Endothelial cell of umbilical vein (primary cell): ENCODE measurements at regions not wholly inside any gene's neighbourhood (a gene's known extent, or its start where the extent isn't known, plus 50 kb on each side); places are given as distances from the start of the nearest gene placed in this dataset.

ENCODE experiments used
- BruUV-seq: library from RNA; stranded (reverse); fragments of 400-500 nt; replicated peaks from 2 replicates; lab custom pipeline; 2021; lab: Mats Ljungman, UMichigan
- CTCF ChIA-PET: fragments of 300-600, 350-600 bp; sonication (Branson Sonifier 250); formaldehyde crosslinking; loops from one replicate; lab custom pipeline; 2021; ENCODE audit warnings: antibody characterized with exemption, inconsistent platforms; lab: Charles Lee
- POLR2A ChIA-PET: fragments of 300-600, 350-600 bp; sonication (Branson Sonifier 250); formaldehyde crosslinking; loops from one replicate; lab custom pipeline; 2021; ENCODE audit warnings: antibody characterized with exemption, inconsistent platforms; lab: Charles Lee
- DNase-seq: peaks from one replicate; pipeline ENCODE4 v3.0.0-alpha.2; 2011; ENCODE audit warnings: low read depth, low spot score
- FAIRE-seq: peaks from 2 replicates; lab custom pipeline; 2011; peaks lifted over from hg19 to GRCh38; lab: Jason Lieb, UNC
- H2AFZ ChIP-seq: 2 replicates; pipeline ENCODE4 v1.6.0; 2012; ENCODE audit warnings: low read depth, low read length, control low read depth, inconsistent platforms
- H3K27ac ChIP-seq: 2 replicates; pipeline ENCODE4 v1.5.1; 2011; ENCODE audit warnings: low read depth, mild to moderate bottlenecking, control low read depth, low read length, moderate library complexity; ENCODE audit not compliant: insufficient read depth
- H3K27me3 ChIP-seq, 2 experiments: 2 replicates each; pipeline versions ENCODE4 v1.6.0 to v1.6.1; 2011; ENCODE audit warnings: low read length in 2 of 2, mixed read lengths in 1 of 2; ENCODE audit not compliant: control insufficient read depth in 2 of 2, insufficient read depth in 2 of 2
- H3K36me3 ChIP-seq, 2 experiments: 2 replicates in 1 of 2; 3 replicates in 1 of 2; pipeline ENCODE4 v1.5.1; 2011; ENCODE audit warnings: low read length in 2 of 2, mild to moderate bottlenecking in 1 of 2, moderate library complexity in 1 of 2; ENCODE audit not compliant: control insufficient read depth in 2 of 2, insufficient read depth in 2 of 2; ENCODE audit errors: extremely low read depth in 1 of 2
- H3K4me1 ChIP-seq: 3 replicates; pipeline ENCODE4 v1.5.1; 2011; ENCODE audit warnings: mild to moderate bottlenecking, low read length; ENCODE audit not compliant: control insufficient read depth, insufficient read depth; ENCODE audit errors: extremely low read depth
- H3K4me2 ChIP-seq: 2 replicates; pipeline ENCODE4 v1.6.1; 2011; ENCODE audit warnings: low read length, control low read depth, mixed read lengths; ENCODE audit not compliant: insufficient read depth
- H3K4me3 ChIP-seq, 3 experiments: fragments of 200-600 bp in 1 of 3; sonication (generic), shearing (Covaris generic) in 1 of 3; replicated peaks in 1 of 3; 2 replicates each; pipeline ENCODE4 v1.5.1; 2011 to 2016; ENCODE audit warnings: control low read depth in 3 of 3, low read length in 3 of 3, mild to moderate bottlenecking in 2 of 3, inconsistent platforms in 1 of 3, low read depth in 1 of 3, moderate library complexity in 1 of 3; ENCODE audit not compliant: insufficient read depth in 1 of 3
- H3K79me2 ChIP-seq: 2 replicates; pipeline ENCODE4 v1.6.0; 2012; ENCODE audit warnings: low read length, inconsistent platforms; ENCODE audit not compliant: control insufficient read depth, insufficient read depth
- H3K9ac ChIP-seq: replicated peaks from 2 replicates; pipeline ENCODE3; 2011; ENCODE audit warnings: low read length, control low read depth; ENCODE audit not compliant: insufficient read depth; ENCODE audit errors: extremely low read depth
- H3K9me1 ChIP-seq: replicated peaks from 3 replicates; pipeline ENCODE4 v1.6.0; 2011; ENCODE audit warnings: mild to moderate bottlenecking, low read length; ENCODE audit not compliant: control insufficient read depth, insufficient read depth; ENCODE audit errors: extremely low read depth
- H3K9me3 ChIP-seq: replicated peaks from 2 replicates; pipeline ENCODE4 v1.5.1; 2012; ENCODE audit warnings: low read length, inconsistent platforms; ENCODE audit not compliant: control insufficient read depth, insufficient read depth
- H4K20me1 ChIP-seq: replicated peaks from 2 replicates; pipeline ENCODE3; 2011; ENCODE audit warnings: mild to moderate bottlenecking, low read length; ENCODE audit not compliant: control insufficient read depth, insufficient read depth; ENCODE audit errors: extremely low read depth
- CTCF ChIP-seq, 2 donors: IDR thresholded peaks; 1 replicate in 1 of 2; 2 replicates in 1 of 2; pipeline ENCODE4 v1.5.1; 2011; ENCODE audit warnings: low read length in 2 of 2, mild to moderate bottlenecking in 2 of 2, moderate library complexity in 2 of 2, control low read depth in 1 of 2, inconsistent platforms in 1 of 2, low read depth in 1 of 2; ENCODE audit not compliant: insufficient read depth in 1 of 2; ENCODE audit errors: extremely low read depth in 1 of 2
- FOS ChIP-seq: IDR thresholded peaks from 2 replicates; pipeline ENCODE4 v1.6.1; 2011; ENCODE audit warnings: mild to moderate bottlenecking, low read length, moderate library complexity, borderline replicate concordance; ENCODE audit not compliant: insufficient read depth
- GATA2 ChIP-seq: IDR thresholded peaks from 2 replicates; pipeline ENCODE4 v1.7.0; 2011; ENCODE audit warnings: low read depth, mild to moderate bottlenecking, moderate library complexity, mixed read lengths, low read length; ENCODE audit not compliant: insufficient read length, insufficient read depth
- JUN ChIP-seq: IDR thresholded peaks from 2 replicates; pipeline ENCODE4 v1.6.1; 2011; ENCODE audit warnings: borderline replicate concordance, low read depth; ENCODE audit not compliant: insufficient read length, insufficient read depth
- MAX ChIP-seq: IDR thresholded peaks from 2 replicates; pipeline ENCODE4 v1.6.1; 2011; ENCODE audit not compliant: insufficient read depth, insufficient read length
- POLR2A ChIP-seq: IDR thresholded peaks from 2 replicates; pipeline ENCODE4 v1.6.1; 2012; ENCODE audit warnings: low read depth, mild to moderate bottlenecking, control low read depth, low read length
- dilution Hi-C: fragments of 300-500 bp; cut with MboI; formaldehyde crosslinking; loops from one replicate; pipeline ENCODE4 v1.15.0; 2019; ENCODE audit warnings: low sequenced_read_pairs; ENCODE audit not compliant: extremely low pct_ligation_motif_present
- intact Hi-C: fragments of 100-400 bp; cut with micrococcal nuclease; formaldehyde crosslinking; loops from one replicate; pipeline ENCODE4 v1.10.0; 2022

DNA sequence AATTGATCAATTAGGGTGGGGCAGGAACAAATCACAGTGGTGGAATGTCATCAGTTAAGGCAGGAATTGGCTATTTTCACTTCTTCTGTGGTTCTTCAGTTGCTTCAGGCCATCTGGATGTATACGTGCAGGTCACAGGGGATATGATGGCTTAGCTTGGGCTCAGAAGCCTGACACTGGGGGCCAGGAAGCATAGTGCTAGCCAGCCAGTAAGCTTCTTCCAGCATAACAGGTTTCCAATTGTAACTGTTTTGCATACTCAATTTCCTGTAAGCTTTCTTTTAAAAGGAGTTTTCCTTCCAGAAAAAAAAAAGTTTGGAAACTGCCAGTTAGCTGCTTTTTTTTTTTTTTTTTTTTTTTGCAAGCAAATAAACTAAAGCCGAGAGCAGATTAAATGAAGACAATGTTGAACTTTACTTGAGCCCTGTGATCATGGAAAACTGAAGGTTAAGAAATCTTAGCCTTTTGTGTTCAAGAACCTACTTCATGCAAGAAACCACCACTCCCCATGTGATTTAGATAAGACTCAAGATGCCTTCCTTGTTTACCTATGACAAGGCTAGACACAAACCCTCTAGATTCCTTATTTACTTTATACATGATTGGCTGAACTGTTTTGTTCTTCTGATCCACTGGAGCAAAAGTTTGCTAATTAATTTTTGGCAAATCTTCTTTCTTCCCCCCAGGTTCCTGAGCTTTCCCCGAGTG is 126.9 kb upstream of the LINC00305 start:
- intact Hi-C loops, result loop anchor here (1.0 to 2.0 kb wide), 2 partner anchors 57 to 130 kb away; no protein-coding TSS in a partner anchor
- Histone ChIP-seq H3K9ac (no peak overlapping the region), H3K9me1 (no peaks in the 10 kb centered on the region), H3K4me3 (no peak overlapping the region), H3K4me1 (peaks cover 7% of the 10 kb centered on the region), H2AFZ (no peak overlapping the region), H3K27ac (no peak overlapping the region), H3K27me3 (no peaks in the 10 kb centered on the region), H3K9me3 (no peaks in the 10 kb centered on the region), H3K4me2 (no peak overlapping the region), H3K79me2 (no peaks in the 10 kb centered on the region), H4K20me1 (no peaks in the 10 kb centered on the region), H3K36me3 (no peaks in the 10 kb centered on the region)
- BruUV-seq, result no TSS peak
- dilution Hi-C loops, result no loop called here
- no peak for FAIRE-seq
- ChIA-PET CTCF (no interaction called here), POLR2A (no interaction called here)
- TF ChIP-seq MAX, result no peak
- TF ChIP-seq GATA2, result no peak
- no peak for TF ChIP-seq FOS
- no peak for TF ChIP-seq CTCF (IDR thresholded peaks at IDR 0.05; ENCODE audit: extremely low read depth in 1 of 2, insufficient read depth in 1 of 2, low read depth in 1 of 2, low read length in 2 of 2)
- no peak for DNase-seq

GRCh38 chr18:64273724-64274123 is 124.8 kb upstream of the LINC00305 start:
- intact Hi-C loops, result no loop called here

More at GRCh38 chr18:64273724-64274123, 124.8 kb upstream of the LINC00305 start:
- FAIRE-seq, result no peak
- no peaks in the 10 kb centered on the region for H4K20me1 ChIP-seq
- no peaks in the 10 kb centered on the region for H3K27me3 ChIP-seq
- no peaks in the 10 kb centered on the region for H3K9me1 ChIP-seq
- no peak overlapping the region for H3K9ac ChIP-seq
- POLR2A ChIA-PET, result no interaction called here
- H3K4me1 ChIP-seq, result peaks cover 7% of the 10 kb centered on the region
- CTCF ChIA-PET, result no interaction called here
- no peaks in the 10 kb centered on the region for H3K36me3 ChIP-seq
- no peak for DNase-seq
- dilution Hi-C loops, result no loop called here
- no peaks in the 10 kb centered on the region for H3K9me3 ChIP-seq
- no peak overlapping the region for H3K4me3 ChIP-seq
- H2AFZ ChIP-seq, result no peak overlapping the region
- no peak overlapping the region for H3K4me2 ChIP-seq
- no peak for TF ChIP-seq JUN
- TF ChIP-seq POLR2A, result no peak
- no peak for TF ChIP-seq FOS
- no peak overlapping the region for H3K27ac ChIP-seq
- BruUV-seq, result no TSS peak
- no peaks in the 10 kb centered on the region for H3K79me2 ChIP-seq
